ENCODE measurements at regions not wholly inside any gene's neighbourhood (a gene's known extent, or its start where the extent isn't known, plus 50 kb on each side); places are given as distances from the start of the nearest gene placed in this dataset.

DNA sequence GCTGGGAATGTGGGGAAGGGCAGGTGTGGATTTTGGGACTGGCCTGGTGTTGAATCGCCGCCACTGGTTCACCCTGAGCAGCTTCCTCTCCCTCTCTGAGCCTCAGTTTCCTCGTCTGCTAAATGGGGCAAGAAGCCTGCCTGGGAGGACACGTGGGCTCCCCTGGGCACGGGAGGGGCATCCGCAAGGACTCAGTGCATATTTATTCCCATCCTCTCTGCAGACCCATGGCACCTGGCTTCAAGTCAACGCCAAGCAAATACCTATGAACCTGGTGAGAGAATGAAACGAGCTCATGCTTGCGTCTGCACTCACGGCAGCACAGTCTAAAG is 234.4 kb downstream of the PTPRU start:
- TF ChIP-seq, protein P1, sequence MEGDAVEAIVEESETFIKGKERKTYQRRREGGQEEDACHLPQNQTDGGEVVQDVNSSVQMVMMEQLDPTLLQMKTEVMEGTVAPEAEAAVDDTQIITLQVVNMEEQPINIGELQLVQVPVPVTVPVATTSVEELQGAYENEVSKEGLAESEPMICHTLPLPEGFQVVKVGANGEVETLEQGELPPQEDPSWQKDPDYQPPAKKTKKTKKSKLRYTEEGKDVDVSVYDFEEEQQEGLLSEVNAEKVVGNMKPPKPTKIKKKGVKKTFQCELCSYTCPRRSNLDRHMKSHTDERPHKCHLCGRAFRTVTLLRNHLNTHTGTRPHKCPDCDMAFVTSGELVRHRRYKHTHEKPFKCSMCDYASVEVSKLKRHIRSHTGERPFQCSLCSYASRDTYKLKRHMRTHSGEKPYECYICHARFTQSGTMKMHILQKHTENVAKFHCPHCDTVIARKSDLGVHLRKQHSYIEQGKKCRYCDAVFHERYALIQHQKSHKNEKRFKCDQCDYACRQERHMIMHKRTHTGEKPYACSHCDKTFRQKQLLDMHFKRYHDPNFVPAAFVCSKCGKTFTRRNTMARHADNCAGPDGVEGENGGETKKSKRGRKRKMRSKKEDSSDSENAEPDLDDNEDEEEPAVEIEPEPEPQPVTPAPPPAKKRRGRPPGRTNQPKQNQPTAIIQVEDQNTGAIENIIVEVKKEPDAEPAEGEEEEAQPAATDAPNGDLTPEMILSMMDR (IDR thresholded peaks at IDR 0.05 in 4 of 5, conservative IDR thresholded peaks at IDR 0.05 in 1 of 5), result no peak
- TF ChIP-seq POLR2A (IDR thresholded peaks at IDR 0.05), result no peak

Data from gastrocnemius medialis (tissue), 4 donors.